ENCODE measurements at regions not wholly inside any gene's neighbourhood (a gene's known extent, or its start where the extent isn't known, plus 50 kb on each side); places are given as distances from the start of the nearest gene placed in this dataset.

GRCh38 chr9:18122171-18122570, 351.8 kb upstream of the ADAMTSL1 start:
- H3K4me3 ChIP-seq, result no peak overlapping the region
- H3K36me3 ChIP-seq, result no peaks in the 10 kb centered on the region
- WGBS, result 22% methylated on average over 1 of the region's 1 CpG
- H3K9me3 ChIP-seq, result no peaks in the 10 kb centered on the region
- peak overlapping the region in 3 of 4 donors; percentile 11 to 42 (median 17) for H3K27ac ChIP-seq (replicated peaks in 1 of 4)
- intact Hi-C loops (cut with DNase I), result no loop called here
- no peak for TF ChIP-seq EP300 (IDR thresholded peaks at IDR 0.05)
- TF ChIP-seq POLR2AphosphoS5 (IDR thresholded peaks at IDR 0.05), result no peak
- no peak for TF ChIP-seq CTCF (IDR thresholded peaks at IDR 0.05)
- TF ChIP-seq POLR2A (IDR thresholded peaks at IDR 0.05; ENCODE audit: low read depth), result no peak
- DNase-seq (ENCODE audit: extremely low spot score), result no peak
- H3K27me3 ChIP-seq, result no peaks in the 10 kb centered on the region
- H3K4me1 ChIP-seq, result peaks cover 0 to 45% (median 29%) of the 10 kb centered on the region in 4 donors

- Histone ChIP-seq H3K4me1 (peaks cover 0 to 51% (median 42%) of the 10 kb centered on the region in 4 donors), H3K9me3 (no peaks in the 10 kb centered on the region), H3K4me3 (no peak overlapping the region), H3K27me3 (no peaks in the 10 kb centered on the region), H3K36me3 (no peaks in the 10 kb centered on the region), H3K27ac (replicated peaks in 1 of 4) (peak overlapping the region in 1 of 4 donors; percentile 65)
- intact Hi-C loops (cut with DNase I), result no loop called here
- DNase-seq (ENCODE audit: extremely low spot score), result no peak
- WGBS, result 69% methylated on average over 1 of the region's 1 CpG
- TF ChIP-seq EP300 (IDR thresholded peaks at IDR 0.05) (no peak), POLR2A (IDR thresholded peaks at IDR 0.05; ENCODE audit: low read depth) (no peak), POLR2AphosphoS5 (IDR thresholded peaks at IDR 0.05) (no peak), CTCF (IDR thresholded peaks at IDR 0.05) (no peak)
Observed at GRCh38 chr9:18124760-18125159, 349.2 kb upstream of the ADAMTSL1 start.

GRCh38 chr9:18126831-18127498, 347.0 kb upstream of the ADAMTSL1 start:
- H3K4me3 ChIP-seq, result no peak overlapping the region
- intact Hi-C loops (cut with DNase I), result no loop called here
- 37% methylated on average over 4 of the region's 4 CpGs for WGBS
- peak overlapping the region; percentile 58 to 68 (median 64) for H3K27ac ChIP-seq (replicated peaks in 1 of 4)
- H3K9me3 ChIP-seq, result no peaks in the 10 kb centered on the region
- H3K27me3 ChIP-seq, result no peaks in the 10 kb centered on the region
- no peak for DNase-seq (ENCODE audit: extremely low spot score)
- H3K36me3 ChIP-seq, result no peaks in the 10 kb centered on the region
- H3K4me1 ChIP-seq, result peaks cover 0 to 54% (median 51%) of the 10 kb centered on the region in 4 donors
- TF ChIP-seq POLR2AphosphoS5 (IDR thresholded peaks at IDR 0.05) (peak in 1 of 2 donors; percentile 30), POLR2A (IDR thresholded peaks at IDR 0.05; ENCODE audit: low read depth) (no peak)

GRCh38 chr9:18127499-18127875, 346.5 kb upstream of the ADAMTSL1 start:
- H3K36me3 ChIP-seq, result no peaks in the 10 kb centered on the region
- H3K27me3 ChIP-seq, result no peaks in the 10 kb centered on the region
- H3K4me1 ChIP-seq, result peaks cover 0 to 59% (median 51%) of the 10 kb centered on the region in 4 donors
- TF ChIP-seq CTCF (IDR thresholded peaks at IDR 0.05), result no peak
- TF ChIP-seq POLR2AphosphoS5 (IDR thresholded peaks at IDR 0.05), result no peak
- no peak for TF ChIP-seq EP300 (IDR thresholded peaks at IDR 0.05)
- no peak for TF ChIP-seq POLR2A (IDR thresholded peaks at IDR 0.05; ENCODE audit: low read depth)
- H3K9me3 ChIP-seq, result no peaks in the 10 kb centered on the region
- H3K27ac ChIP-seq (replicated peaks in 1 of 4), result peak overlapping the region; percentile 58 to 68 (median 64)
- intact Hi-C loops (cut with DNase I), result no loop called here
- no peak for DNase-seq (ENCODE audit: extremely low spot score)
- WGBS, result 6% methylated on average over 2 of the region's 2 CpGs
- no peak overlapping the region for H3K4me3 ChIP-seq

GRCh38 chr9:18129809-18130334, 344.1 kb upstream of the ADAMTSL1 start:
- TF ChIP-seq POLR2AphosphoS5 (IDR thresholded peaks at IDR 0.05) (no peak), POLR2A (IDR thresholded peaks at IDR 0.05; ENCODE audit: low read depth) (no peak), CTCF (IDR thresholded peaks at IDR 0.05) (no peak), EP300 (IDR thresholded peaks at IDR 0.05) (no peak)
- H3K27me3 ChIP-seq, result no peaks in the 10 kb centered on the region
- H3K27ac ChIP-seq (replicated peaks in 1 of 4), result peak overlapping the region; percentile 58 to 68 (median 62)
- no peaks in the 10 kb centered on the region for H3K9me3 ChIP-seq
- H3K36me3 ChIP-seq, result no peaks in the 10 kb centered on the region
- WGBS, result 91% methylated on average over 5 of the region's 5 CpGs
- no peak overlapping the region for H3K4me3 ChIP-seq
- intact Hi-C loops (cut with DNase I), result no loop called here
- no peak for DNase-seq (ENCODE audit: extremely low spot score)
- peaks cover 0 to 76% (median 70%) of the 10 kb centered on the region in 4 donors for H3K4me1 ChIP-seq
